ENCODE measurements at regions not wholly inside any gene's neighbourhood (a gene's known extent, or its start where the extent isn't known, plus 50 kb on each side); places are given as distances from the start of the nearest gene placed in this dataset.

DNA sequence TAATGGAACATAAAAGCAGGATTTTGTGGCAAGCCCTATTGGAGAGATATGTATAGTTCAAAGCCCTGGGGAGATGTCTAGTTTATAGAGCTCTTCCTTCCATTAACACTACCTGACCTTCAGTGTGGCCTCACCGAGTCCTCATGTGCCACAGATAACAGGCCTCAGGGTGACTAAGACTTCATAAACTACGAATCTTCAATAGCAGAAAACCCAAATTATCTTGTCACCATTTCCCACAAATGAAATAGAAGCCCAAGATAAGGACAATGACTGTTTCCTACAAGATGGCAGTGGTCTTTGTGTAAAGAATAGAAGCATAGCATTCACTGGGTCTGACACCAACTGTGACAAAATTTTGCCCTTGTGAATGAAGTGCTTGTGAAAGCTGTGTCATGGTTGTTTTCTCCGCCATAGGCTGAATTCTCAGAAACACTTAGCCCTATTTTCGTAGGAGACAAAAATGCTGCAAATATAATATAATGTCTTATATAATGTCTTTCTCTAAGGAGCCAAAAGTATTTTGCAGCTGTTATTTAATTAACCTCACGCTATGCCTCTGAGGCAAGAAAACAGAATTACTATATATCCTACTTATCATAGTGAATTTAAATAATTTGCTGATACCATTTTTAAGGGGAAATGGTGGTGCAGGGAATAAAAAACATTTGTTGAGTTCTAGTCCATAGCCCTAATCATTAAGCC, 136.7 kb upstream of the CWC22 start:
- H3K27ac ChIP-seq: no peak overlapping the region
- TF ChIP-seq CTCF (IDR thresholded peaks at IDR 0.05): no peak
- TF ChIP-seq ZFX (IDR thresholded peaks at IDR 0.05; ENCODE audit: borderline replicate concordance): no peak

- TF ChIP-seq CTCF (IDR thresholded peaks at IDR 0.05): no peak
- TF ChIP-seq ZFX (IDR thresholded peaks at IDR 0.05; ENCODE audit: borderline replicate concordance): no peak
- no peak overlapping the region for H3K27ac ChIP-seq
Observed at GRCh38 chr2:180141600-180141999, 134.5 kb upstream of the CWC22 start.

- TF ChIP-seq CTCF (IDR thresholded peaks at IDR 0.05): no peak
- TF ChIP-seq ZFX (IDR thresholded peaks at IDR 0.05; ENCODE audit: borderline replicate concordance): no peak
- H3K27ac ChIP-seq: no peak overlapping the region
Observed at GRCh38 chr2:180133736-180134135, 126.6 kb upstream of the CWC22 start.

DNA sequence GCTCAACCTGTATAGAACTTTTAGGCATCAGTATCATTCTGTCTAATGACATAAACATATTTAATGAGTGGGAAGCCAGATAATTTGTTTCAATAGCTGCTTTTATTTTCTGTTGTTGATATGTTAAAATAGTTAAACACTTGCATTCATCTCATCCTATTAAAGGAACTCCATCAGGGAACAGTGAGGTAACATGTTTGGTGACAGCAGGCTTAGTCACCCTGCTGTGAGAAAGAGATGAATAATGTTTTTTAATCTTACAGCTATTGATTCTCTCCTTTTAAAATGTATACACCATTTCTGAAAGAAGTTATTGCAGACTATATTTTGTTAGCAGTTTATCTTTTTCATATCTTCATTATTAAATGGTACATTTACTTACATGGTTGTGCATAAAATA, 123.3 kb upstream of the CWC22 start:
- H3K27ac ChIP-seq: no peak overlapping the region
- TF ChIP-seq ZFX (IDR thresholded peaks at IDR 0.05; ENCODE audit: borderline replicate concordance) (no peak), CTCF (IDR thresholded peaks at IDR 0.05) (no peak)

- no peak overlapping the region for H3K27ac ChIP-seq
- no peak for TF ChIP-seq ZFX (IDR thresholded peaks at IDR 0.05; ENCODE audit: borderline replicate concordance)
- TF ChIP-seq CTCF (IDR thresholded peaks at IDR 0.05): no peak
Observed at GRCh38 chr2:180128861-180129260, 121.8 kb upstream of the CWC22 start.

- peak overlapping the region; percentile 89 for H3K27ac ChIP-seq
- TF ChIP-seq ZFX (IDR thresholded peaks at IDR 0.05; ENCODE audit: borderline replicate concordance) (no peak), CTCF (IDR thresholded peaks at IDR 0.05) (peak; percentile 87)
Observed at GRCh38 chr2:180125245-180125962, 118.3 kb upstream of the CWC22 start.

All from 22Rv1 (cell line).